ENCODE measurements at regions not wholly inside any gene's neighbourhood (a gene's known extent, or its start where the extent isn't known, plus 50 kb on each side); places are given as distances from the start of the nearest gene placed in this dataset.

DNA sequence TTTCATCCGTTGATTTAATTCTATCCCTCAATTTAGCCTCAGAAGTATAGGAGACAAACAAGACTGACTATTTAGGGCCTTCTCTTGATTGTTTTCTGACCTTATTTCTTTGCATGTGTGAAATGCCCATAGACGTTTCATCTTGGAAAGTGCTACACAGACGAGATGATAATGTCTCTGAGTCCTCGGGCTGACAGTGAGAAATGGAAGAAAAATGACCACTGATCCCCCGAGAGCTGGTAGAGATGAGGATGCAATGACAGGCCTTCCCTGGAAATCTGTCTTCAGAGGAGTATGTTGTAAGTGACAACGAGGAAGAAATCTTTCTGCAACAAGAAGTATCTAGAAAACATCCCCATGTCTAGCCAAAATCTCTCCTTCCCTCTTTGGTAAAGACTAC, 522.9 kb downstream of the HAPSTR1 start:
- H3K27me3 ChIP-seq (ENCODE audit: control insufficient read depth, insufficient read depth, low read length): no peaks in the 10 kb centered on the region
- H3K9me3 ChIP-seq (ENCODE audit: control insufficient read depth, insufficient read depth, low read depth, low read length): no peaks in the 10 kb centered on the region
- no peak for DNase-seq (ENCODE audit: low read depth in 2 of 2)
- no peaks in the 10 kb centered on the region for H3K4me1 ChIP-seq (ENCODE audit: control insufficient read depth, extremely low read depth, insufficient read depth, low read length)
- no peak overlapping the region for H3K27ac ChIP-seq (ENCODE audit: insufficient read depth, low read length)
- H3K36me3 ChIP-seq (ENCODE audit: control insufficient read depth, insufficient read depth, low read length): no peaks in the 10 kb centered on the region
- H4K20me1 ChIP-seq (ENCODE audit: control insufficient read depth, extremely low read depth, insufficient read depth, low read length): no peaks in the 10 kb centered on the region
- no peak overlapping the region for H3K9ac ChIP-seq (ENCODE audit: insufficient read depth, low read length)
- H3K79me2 ChIP-seq (ENCODE audit: control insufficient read depth, insufficient read depth, low read length): no peaks in the 10 kb centered on the region
- TF ChIP-seq EZH2 (IDR thresholded peaks at IDR 0.05; ENCODE audit: low read length, missing control alignments) (no peak), CTCF (conservative IDR thresholded peaks at IDR 0.05 in 1 of 2, IDR thresholded peaks at IDR 0.05 in 1 of 2; ENCODE audit: low read depth in 1 of 2, low read length in 2 of 2) (no peak)
- no peak overlapping the region for H3K4me2 ChIP-seq (ENCODE audit: extremely low read depth, insufficient read depth, low read length)
- H3K4me3 ChIP-seq (replicated peaks in 1 of 4; ENCODE audit: control extremely low read depth in 1 of 4, insufficient read depth in 1 of 4, low read depth in 3 of 4, low read length in 4 of 4): no peak overlapping the region
- no peak overlapping the region for H2AFZ ChIP-seq (ENCODE audit: low read length)

DNA sequence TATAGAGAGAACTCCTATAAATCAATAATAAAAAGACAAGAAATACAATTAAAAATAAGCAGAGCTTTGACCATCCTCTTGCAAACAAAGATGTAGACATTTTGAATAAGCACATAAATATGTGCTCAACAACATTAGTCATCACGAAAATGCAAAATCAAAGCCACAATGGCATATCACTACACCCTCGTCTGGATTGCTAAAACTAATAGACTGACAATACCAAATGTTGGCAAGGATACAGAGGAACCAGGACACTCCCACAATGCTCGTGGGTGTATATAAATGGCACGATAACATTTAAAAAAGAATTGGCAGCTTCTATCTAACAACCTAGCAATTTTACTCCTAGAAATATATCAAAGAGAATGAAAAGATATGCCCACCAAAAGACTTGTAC, 530.8 kb downstream of the HAPSTR1 start:
- no peaks in the 10 kb centered on the region for H4K20me1 ChIP-seq (ENCODE audit: control insufficient read depth, extremely low read depth, insufficient read depth, low read length)
- H3K9me3 ChIP-seq (ENCODE audit: control insufficient read depth, insufficient read depth, low read depth, low read length): no peaks in the 10 kb centered on the region
- no peak overlapping the region for H3K9ac ChIP-seq (ENCODE audit: insufficient read depth, low read length)
- H3K79me2 ChIP-seq (ENCODE audit: control insufficient read depth, insufficient read depth, low read length): no peaks in the 10 kb centered on the region
- DNase-seq (ENCODE audit: low read depth in 2 of 2): peak in 1 of 2 donors; percentile 10
- TF ChIP-seq CTCF (conservative IDR thresholded peaks at IDR 0.05 in 1 of 2, IDR thresholded peaks at IDR 0.05 in 1 of 2; ENCODE audit: low read depth in 1 of 2, low read length in 2 of 2): no peak
- H3K4me2 ChIP-seq (ENCODE audit: extremely low read depth, insufficient read depth, low read length): no peak overlapping the region
- no peaks in the 10 kb centered on the region for H3K4me1 ChIP-seq (ENCODE audit: control insufficient read depth, extremely low read depth, insufficient read depth, low read length)
- no peak overlapping the region for H3K27ac ChIP-seq (ENCODE audit: insufficient read depth, low read length)
- H2AFZ ChIP-seq (ENCODE audit: low read length): no peak overlapping the region
- no peaks in the 10 kb centered on the region for H3K36me3 ChIP-seq (ENCODE audit: control insufficient read depth, insufficient read depth, low read length)
- H3K4me3 ChIP-seq (replicated peaks in 1 of 4; ENCODE audit: control extremely low read depth in 1 of 4, insufficient read depth in 1 of 4, low read depth in 3 of 4, low read length in 4 of 4): no peak overlapping the region
- no peaks in the 10 kb centered on the region for H3K27me3 ChIP-seq (ENCODE audit: control insufficient read depth, insufficient read depth, low read length)

DNA sequence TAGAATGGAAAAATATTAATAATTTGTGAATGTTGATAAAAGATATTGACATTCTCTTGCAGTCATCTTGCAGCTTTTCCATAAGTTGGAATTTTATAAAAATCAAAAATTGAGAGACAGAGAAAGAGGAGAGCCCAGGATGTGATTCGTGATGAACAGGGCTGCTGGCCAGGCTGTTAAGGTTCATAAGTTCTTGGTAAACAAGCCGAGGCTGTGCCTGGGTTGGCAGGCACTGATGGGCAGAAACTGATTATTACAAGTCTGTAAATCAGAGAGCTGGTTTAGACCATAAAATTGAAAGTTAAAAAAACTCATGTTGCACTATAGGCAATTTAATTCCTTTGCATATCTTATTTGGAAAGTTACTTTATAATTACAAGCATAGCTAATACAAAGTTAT, 533.7 kb downstream of the HAPSTR1 start:
- H3K27ac ChIP-seq (ENCODE audit: insufficient read depth, low read length): no peak overlapping the region
- H3K36me3 ChIP-seq (ENCODE audit: control insufficient read depth, insufficient read depth, low read length): no peaks in the 10 kb centered on the region
- DNase-seq (ENCODE audit: low read depth in 2 of 2): no peak
- H3K27me3 ChIP-seq (ENCODE audit: control insufficient read depth, insufficient read depth, low read length): no peaks in the 10 kb centered on the region
- TF ChIP-seq CTCF (conservative IDR thresholded peaks at IDR 0.05 in 1 of 2, IDR thresholded peaks at IDR 0.05 in 1 of 2; ENCODE audit: low read depth in 1 of 2, low read length in 2 of 2) (no peak), EZH2 (IDR thresholded peaks at IDR 0.05; ENCODE audit: low read length, missing control alignments) (no peak)
- no peak overlapping the region for H3K4me2 ChIP-seq (ENCODE audit: extremely low read depth, insufficient read depth, low read length)
- no peaks in the 10 kb centered on the region for H3K79me2 ChIP-seq (ENCODE audit: control insufficient read depth, insufficient read depth, low read length)
- no peak overlapping the region for H3K9ac ChIP-seq (ENCODE audit: insufficient read depth, low read length)
- H4K20me1 ChIP-seq (ENCODE audit: control insufficient read depth, extremely low read depth, insufficient read depth, low read length): no peaks in the 10 kb centered on the region
- H3K4me1 ChIP-seq (ENCODE audit: control insufficient read depth, extremely low read depth, insufficient read depth, low read length): no peaks in the 10 kb centered on the region
- no peak overlapping the region for H2AFZ ChIP-seq (ENCODE audit: low read length)
- no peak overlapping the region for H3K4me3 ChIP-seq (replicated peaks in 1 of 4; ENCODE audit: control extremely low read depth in 1 of 4, insufficient read depth in 1 of 4, low read depth in 3 of 4, low read length in 4 of 4)
- no peaks in the 10 kb centered on the region for H3K9me3 ChIP-seq (ENCODE audit: control insufficient read depth, insufficient read depth, low read depth, low read length)

All from fibroblast of lung (primary cell).